Cardiac muscle cell (in vitro differentiated cells and primary cell): ENCODE measurements at regions not wholly inside any gene's neighbourhood (a gene's known extent, or its start where the extent isn't known, plus 50 kb on each side); places are given as distances from the start of the nearest gene placed in this dataset.

Experiments
- DNase-seq, 2 donors: peaks; one replicate each; pipeline versions ENCODE4 v3.0.0 to v3.0.0-alpha.2; 2010 to 2017; ENCODE audit warnings: low read depth in 1 of 2, low spot score in 1 of 2
- H3K27ac ChIP-seq: fragments of 200-600 bp; sonication (generic); 2 replicates; pipeline ENCODE4 v1.5.1; 2016
- H3K27me3 ChIP-seq: fragments of 200-600 bp; sonication (generic); 2 replicates; pipeline ENCODE4 v1.6.0; 2016; ENCODE audit warnings: control low read depth
- H3K36me3 ChIP-seq: fragments of 200-600 bp; sonication (generic); 2 replicates; pipeline ENCODE4 v1.5.1; 2016; ENCODE audit warnings: control low read depth
- H3K4me1 ChIP-seq: fragments of 200-600 bp; sonication (generic); 2 replicates; pipeline ENCODE4 v1.8.1; 2017; ENCODE audit warnings: low read depth, mild to moderate bottlenecking, mixed run types
- H3K4me3 ChIP-seq: fragments of 200-600 bp; sonication (generic); 2 replicates; pipeline ENCODE4 v1.5.1; 2016; ENCODE audit warnings: mild to moderate bottlenecking
- H3K9me3 ChIP-seq: fragments of 200-600 bp; sonication (generic); 2 replicates; pipeline ENCODE4 v1.5.1; 2017; ENCODE audit warnings: low read depth, mild to moderate bottlenecking, control low read depth
- TF ChIP-seq, protein P1 (sequence below): IDR thresholded peaks from 2 replicates; pipeline ENCODE4 v1.5.1; 2012; ENCODE audit warnings: low read depth, mild to moderate bottlenecking, low read length

DNA sequence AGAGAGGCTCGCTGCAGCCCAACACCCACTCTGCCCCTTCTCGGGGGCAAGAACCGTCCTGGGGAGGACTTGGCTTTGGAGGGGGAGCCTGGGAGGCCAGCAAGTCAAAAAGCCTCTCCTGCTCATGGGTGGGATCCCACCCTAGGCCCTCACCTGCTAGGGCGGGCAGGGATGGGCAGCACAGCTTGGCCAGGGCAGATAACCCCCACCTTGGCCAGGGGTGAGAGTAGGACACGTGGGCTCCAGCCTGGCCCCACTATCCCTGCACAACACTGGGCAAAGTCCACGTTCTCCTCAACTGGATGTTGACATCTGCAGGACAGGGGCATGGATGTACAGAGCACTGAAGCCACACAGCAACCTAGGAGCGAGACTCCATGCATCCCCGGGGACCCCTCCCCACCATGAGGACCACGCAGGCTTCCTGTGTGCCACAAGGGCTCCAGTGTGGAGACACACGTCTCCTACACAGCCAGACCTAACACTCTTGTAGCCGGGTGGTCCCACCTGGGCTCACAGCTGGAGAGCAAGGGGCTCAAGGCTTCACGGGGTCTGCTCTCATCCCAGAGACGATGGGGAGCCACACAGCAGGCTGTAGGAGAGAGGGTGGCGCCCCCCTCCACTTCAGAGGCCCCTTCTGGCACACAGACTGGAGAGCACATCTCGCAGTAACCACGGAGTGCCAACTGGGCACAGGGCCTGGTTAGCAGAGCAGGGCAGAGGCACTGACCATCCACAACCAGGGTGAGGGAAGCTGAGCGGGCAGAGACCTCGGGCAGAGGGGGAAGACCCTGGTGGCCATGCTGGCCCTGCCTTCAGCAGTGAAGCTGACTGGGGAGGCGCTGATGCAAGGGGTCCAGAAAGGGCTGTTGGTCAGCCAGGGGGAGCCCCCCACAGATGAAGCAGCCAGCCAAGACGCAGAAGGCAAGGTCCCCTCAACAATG is 171.1 kb downstream of the CRYBB2 start:
- H3K36me3 ChIP-seq = no peaks in the 10 kb centered on the region
- TF ChIP-seq, protein P1, sequence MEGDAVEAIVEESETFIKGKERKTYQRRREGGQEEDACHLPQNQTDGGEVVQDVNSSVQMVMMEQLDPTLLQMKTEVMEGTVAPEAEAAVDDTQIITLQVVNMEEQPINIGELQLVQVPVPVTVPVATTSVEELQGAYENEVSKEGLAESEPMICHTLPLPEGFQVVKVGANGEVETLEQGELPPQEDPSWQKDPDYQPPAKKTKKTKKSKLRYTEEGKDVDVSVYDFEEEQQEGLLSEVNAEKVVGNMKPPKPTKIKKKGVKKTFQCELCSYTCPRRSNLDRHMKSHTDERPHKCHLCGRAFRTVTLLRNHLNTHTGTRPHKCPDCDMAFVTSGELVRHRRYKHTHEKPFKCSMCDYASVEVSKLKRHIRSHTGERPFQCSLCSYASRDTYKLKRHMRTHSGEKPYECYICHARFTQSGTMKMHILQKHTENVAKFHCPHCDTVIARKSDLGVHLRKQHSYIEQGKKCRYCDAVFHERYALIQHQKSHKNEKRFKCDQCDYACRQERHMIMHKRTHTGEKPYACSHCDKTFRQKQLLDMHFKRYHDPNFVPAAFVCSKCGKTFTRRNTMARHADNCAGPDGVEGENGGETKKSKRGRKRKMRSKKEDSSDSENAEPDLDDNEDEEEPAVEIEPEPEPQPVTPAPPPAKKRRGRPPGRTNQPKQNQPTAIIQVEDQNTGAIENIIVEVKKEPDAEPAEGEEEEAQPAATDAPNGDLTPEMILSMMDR = no peak
- H3K27me3 ChIP-seq = no peaks in the 10 kb centered on the region
- no peaks in the 10 kb centered on the region for H3K9me3 ChIP-seq
- H3K4me3 ChIP-seq = no peak overlapping the region
- no peak for DNase-seq
- H3K27ac ChIP-seq = no peak overlapping the region
- peaks cover 3% of the 10 kb centered on the region for H3K4me1 ChIP-seq

DNA sequence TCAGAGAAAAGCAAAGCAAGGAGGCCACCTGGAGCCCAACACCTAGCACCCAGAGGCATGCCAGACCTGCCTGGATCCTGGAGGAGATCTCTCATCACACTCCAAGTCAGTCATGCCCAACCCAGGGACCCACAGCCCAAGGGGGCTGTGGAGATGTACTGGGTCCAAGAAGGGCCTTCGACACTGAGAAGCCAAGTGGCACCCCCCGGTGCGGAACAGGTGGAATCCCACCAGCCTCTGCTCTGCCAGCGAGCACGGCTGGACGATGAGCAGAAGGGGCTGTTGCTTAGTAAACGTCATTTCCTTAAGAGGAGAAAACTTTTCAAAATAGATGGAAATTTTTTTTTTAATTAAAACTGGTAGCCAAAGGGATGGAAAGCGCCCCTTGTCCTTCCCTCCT is 171.9 kb upstream of the GRK3 start:
- H3K4me1 ChIP-seq = no peaks in the 10 kb centered on the region
- H3K27me3 ChIP-seq = no peaks in the 10 kb centered on the region
- H3K4me3 ChIP-seq = no peak overlapping the region
- no peak for DNase-seq
- no peak overlapping the region for H3K27ac ChIP-seq
- TF ChIP-seq, protein P1 = no peak
- H3K36me3 ChIP-seq = no peaks in the 10 kb centered on the region
- no peaks in the 10 kb centered on the region for H3K9me3 ChIP-seq

DNA sequence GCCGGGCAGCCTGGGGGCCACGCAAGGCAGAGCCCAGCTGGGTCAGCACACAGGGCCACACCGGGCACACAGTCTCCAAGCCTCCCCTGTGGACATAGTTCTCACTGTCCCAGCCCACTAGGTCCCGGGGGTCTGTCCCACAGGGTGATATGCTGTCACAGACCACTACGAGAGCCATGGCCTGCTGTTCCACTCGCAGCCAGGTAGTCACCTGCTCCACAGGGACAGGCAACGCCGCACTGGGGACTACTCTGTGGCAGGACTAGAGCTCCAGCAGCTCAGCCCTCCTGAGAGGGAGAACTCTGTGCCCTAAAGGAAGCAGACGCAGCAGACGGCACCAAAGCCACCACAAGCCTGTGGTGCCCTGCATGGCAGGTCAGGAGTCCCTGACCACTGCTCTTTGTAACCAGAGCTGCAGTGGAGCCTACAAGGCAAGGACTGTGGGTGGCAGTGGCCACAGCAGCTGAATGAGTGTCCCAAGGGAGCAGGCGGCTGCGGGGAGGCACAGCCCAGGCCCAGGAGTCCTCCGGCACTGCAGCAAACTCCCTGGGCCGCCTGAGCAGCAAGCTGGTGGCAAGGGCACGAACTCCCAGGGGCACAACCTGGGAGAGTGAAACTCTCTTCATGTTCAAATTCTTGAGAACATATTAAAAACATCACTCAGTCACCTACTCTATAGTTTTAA is 171.2 kb upstream of the GRK3 start:
- no peak for DNase-seq
- TF ChIP-seq, protein P1 = no peak
- H3K36me3 ChIP-seq = no peaks in the 10 kb centered on the region
- H3K9me3 ChIP-seq = no peaks in the 10 kb centered on the region
- H3K27me3 ChIP-seq = no peaks in the 10 kb centered on the region
- H3K4me3 ChIP-seq = no peak overlapping the region
- no peak overlapping the region for H3K27ac ChIP-seq
- H3K4me1 ChIP-seq = no peaks in the 10 kb centered on the region

DNA sequence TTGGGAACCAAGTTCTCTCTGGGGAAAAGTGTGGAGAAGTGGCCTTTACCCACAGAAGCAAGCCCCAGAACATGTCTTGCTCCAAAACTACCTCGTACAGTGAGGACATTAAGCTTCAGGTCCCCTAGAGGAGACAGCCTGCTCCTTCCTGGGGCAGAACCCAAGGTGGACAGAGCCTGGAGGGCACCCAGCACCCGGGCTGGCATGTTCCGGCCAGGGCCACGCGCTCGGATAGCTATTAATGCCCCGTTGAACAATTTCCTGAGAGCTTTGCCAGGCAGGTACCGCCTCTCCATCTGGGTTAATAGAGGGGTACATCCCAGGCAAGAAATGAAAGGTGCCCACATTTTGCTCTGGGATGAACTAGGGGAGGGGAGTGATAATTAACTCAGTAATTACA is 169.0 kb upstream of the GRK3 start:
- H3K36me3 ChIP-seq = no peaks in the 10 kb centered on the region
- TF ChIP-seq, protein P1 = no peak
- DNase-seq = no peak
- no peak overlapping the region for H3K27ac ChIP-seq
- no peaks in the 10 kb centered on the region for H3K27me3 ChIP-seq
- H3K4me3 ChIP-seq = no peak overlapping the region
- no peaks in the 10 kb centered on the region for H3K4me1 ChIP-seq
- H3K9me3 ChIP-seq = no peaks in the 10 kb centered on the region

DNA sequence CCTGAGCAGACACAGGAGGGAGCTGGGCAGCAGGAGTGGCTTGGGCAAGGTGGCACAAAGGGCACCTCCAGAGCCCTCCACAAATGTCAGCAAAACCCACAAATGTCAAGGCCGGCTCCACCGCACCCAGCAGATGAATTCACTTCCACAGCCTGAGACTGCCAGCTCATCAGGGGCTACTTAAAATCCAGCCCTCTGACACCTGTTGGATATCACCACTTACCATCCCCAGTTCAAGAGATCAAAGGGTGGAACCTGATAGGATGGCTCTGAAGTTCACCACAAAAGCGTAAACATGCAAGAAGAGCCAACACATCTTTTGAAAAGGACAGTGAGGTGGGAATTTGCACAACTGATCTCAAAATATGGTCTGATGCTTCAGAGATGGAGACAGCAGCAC is 168.6 kb upstream of the GRK3 start:
- no peaks in the 10 kb centered on the region for H3K9me3 ChIP-seq
- H3K27ac ChIP-seq = no peak overlapping the region
- no peaks in the 10 kb centered on the region for H3K27me3 ChIP-seq
- H3K4me3 ChIP-seq = no peak overlapping the region
- TF ChIP-seq, protein P1 = no peak
- DNase-seq = no peak
- no peaks in the 10 kb centered on the region for H3K36me3 ChIP-seq
- no peaks in the 10 kb centered on the region for H3K4me1 ChIP-seq
